ENCODE measurements at regions not wholly inside any gene's neighbourhood (a gene's known extent, or its start where the extent isn't known, plus 50 kb on each side); places are given as distances from the start of the nearest gene placed in this dataset.

GRCh38 chr9:115629879-115630840 is 512.2 kb upstream of the TNC start:
- no peak for DNase-seq

GRCh38 chr9:115632391-115632790 is 514.4 kb upstream of the TNC start:
- no peak for DNase-seq

GRCh38 chr9:115633104-115633503 is 515.1 kb upstream of the TNC start:
- no peak for DNase-seq

- DNase-seq: no peak
Measured at GRCh38 chr9:115635680-115636383, 517.8 kb upstream of the PAPPA start.

GRCh38 chr9:115636596-115636995 is 517.0 kb upstream of the PAPPA start:
- DNase-seq: peak; percentile 57

- no peak for DNase-seq
Measured at GRCh38 chr9:115637661-115638060, 515.9 kb upstream of the PAPPA start.

- DNase-seq: no peak
Measured at GRCh38 chr9:115640887-115641286, 512.7 kb upstream of the PAPPA start.

GRCh38 chr9:115642285-115642684 is 511.3 kb upstream of the PAPPA start:
- no peak for DNase-seq

GRCh38 chr9:115643948-115644727 is 509.5 kb upstream of the PAPPA start:
- no peak for DNase-seq

- no peak for DNase-seq
Measured at GRCh38 chr9:115649991-115650472, 503.6 kb upstream of the PAPPA start.

GRCh38 chr9:115650768-115651167 is 502.8 kb upstream of the PAPPA start:
- no peak for DNase-seq

GRCh38 chr9:115651461-115651860 is 502.1 kb upstream of the PAPPA start:
- DNase-seq: no peak

- peak; percentile 51 for DNase-seq
Measured at GRCh38 chr9:115653171-115653606, 500.4 kb upstream of the PAPPA start.

- DNase-seq: no peak
Measured at GRCh38 chr9:115657695-115658094, 495.9 kb upstream of the PAPPA start.

GRCh38 chr9:115665519-115665918 is 488.1 kb upstream of the PAPPA start:
- no peak for DNase-seq

GRCh38 chr9:115668521-115668920 is 485.1 kb upstream of the PAPPA start:
- DNase-seq: no peak

- no peak for DNase-seq
Measured at GRCh38 chr9:115671236-115671962, 482.2 kb upstream of the PAPPA start.

GRCh38 chr9:115671963-115672305 is 481.7 kb upstream of the PAPPA start:
- no peak for DNase-seq

- DNase-seq: no peak
Measured at GRCh38 chr9:115672477-115673316, 480.9 kb upstream of the PAPPA start.

GRCh38 chr9:115673599-115673998 is 480.0 kb upstream of the PAPPA start:
- DNase-seq: no peak

- no peak for DNase-seq
Measured at GRCh38 chr9:115674091-115674490, 479.5 kb upstream of the PAPPA start.
